ENCODE measurements at regions not wholly inside any gene's neighbourhood (a gene's known extent, or its start where the extent isn't known, plus 50 kb on each side); places are given as distances from the start of the nearest gene placed in this dataset.
"Not testable (repeated sequence)": the region's sequence is repeated elsewhere in the genome, so short reads cannot be mapped to it uniquely, and the experiment has no call there.

- Histone ChIP-seq H3K27me3 (no peaks in the 10 kb centered on the region), H3K9me3 (no peaks in the 10 kb centered on the region), H3K4me3 (no peak overlapping the region), H3K4me1 (no peaks in the 10 kb centered on the region), H3K27ac (no peak overlapping the region), H3K36me3 (no peaks in the 10 kb centered on the region)
- no peak for DNase-seq (ENCODE audit: low spot score in 2 of 2)
- TF ChIP-seq, protein P1, sequence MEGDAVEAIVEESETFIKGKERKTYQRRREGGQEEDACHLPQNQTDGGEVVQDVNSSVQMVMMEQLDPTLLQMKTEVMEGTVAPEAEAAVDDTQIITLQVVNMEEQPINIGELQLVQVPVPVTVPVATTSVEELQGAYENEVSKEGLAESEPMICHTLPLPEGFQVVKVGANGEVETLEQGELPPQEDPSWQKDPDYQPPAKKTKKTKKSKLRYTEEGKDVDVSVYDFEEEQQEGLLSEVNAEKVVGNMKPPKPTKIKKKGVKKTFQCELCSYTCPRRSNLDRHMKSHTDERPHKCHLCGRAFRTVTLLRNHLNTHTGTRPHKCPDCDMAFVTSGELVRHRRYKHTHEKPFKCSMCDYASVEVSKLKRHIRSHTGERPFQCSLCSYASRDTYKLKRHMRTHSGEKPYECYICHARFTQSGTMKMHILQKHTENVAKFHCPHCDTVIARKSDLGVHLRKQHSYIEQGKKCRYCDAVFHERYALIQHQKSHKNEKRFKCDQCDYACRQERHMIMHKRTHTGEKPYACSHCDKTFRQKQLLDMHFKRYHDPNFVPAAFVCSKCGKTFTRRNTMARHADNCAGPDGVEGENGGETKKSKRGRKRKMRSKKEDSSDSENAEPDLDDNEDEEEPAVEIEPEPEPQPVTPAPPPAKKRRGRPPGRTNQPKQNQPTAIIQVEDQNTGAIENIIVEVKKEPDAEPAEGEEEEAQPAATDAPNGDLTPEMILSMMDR (IDR thresholded peaks at IDR 0.05), result no peak
- no peak for TF ChIP-seq POLR2A (IDR thresholded peaks at IDR 0.05)
- TF ChIP-seq EP300 (IDR thresholded peaks at IDR 0.05), result no peak
Observed at GRCh38 chr2:17206771-17207170, 311.5 kb downstream of the RAD51AP2 start.

GRCh38 chr2:17204214-17204613 lies 314.0 kb downstream of the RAD51AP2 start:
- not testable (repeated sequence) for H3K27me3 ChIP-seq
- WGBS, 2 donors, result 92 to 94% methylated on average over 1 of the region's 1 CpG

GRCh38 chr2:17202628-17203027 lies 315.6 kb downstream of the RAD51AP2 start:
- H3K4me3 ChIP-seq; H3K36me3 ChIP-seq; H3K27me3 ChIP-seq; H3K9me3 ChIP-seq; H3K4me1 ChIP-seq; H3K27ac ChIP-seq; DNase-seq (ENCODE audit: low spot score in 2 of 2): not testable (repeated sequence)
- WGBS, 2 donors, result 89 to 91% methylated on average over 4 of the region's 4 CpGs

More at GRCh38 chr2:17204214-17204613, 314.0 kb downstream of the RAD51AP2 start:
- H3K36me3 ChIP-seq; H3K27ac ChIP-seq; H3K4me3 ChIP-seq; H3K4me1 ChIP-seq; DNase-seq (ENCODE audit: low spot score in 2 of 2); H3K9me3 ChIP-seq: not testable (repeated sequence)

- WGBS, 2 donors, result 69 to 82% methylated on average over 3 of the region's 3 CpGs
- no peaks in the 10 kb centered on the region for H3K9me3 ChIP-seq
- no peak for DNase-seq (ENCODE audit: low spot score in 2 of 2)
- no peak overlapping the region for H3K27ac ChIP-seq
- no peaks in the 10 kb centered on the region for H3K4me1 ChIP-seq
- H3K27me3 ChIP-seq, result no peaks in the 10 kb centered on the region
- no peak for TF ChIP-seq POLR2A (IDR thresholded peaks at IDR 0.05)
- TF ChIP-seq, protein P1 (IDR thresholded peaks at IDR 0.05), result no peak
- TF ChIP-seq EP300 (IDR thresholded peaks at IDR 0.05), result no peak
- no peak overlapping the region for H3K4me3 ChIP-seq
- H3K36me3 ChIP-seq, result no peaks in the 10 kb centered on the region
Observed at GRCh38 chr2:17199741-17200140, 318.5 kb downstream of the RAD51AP2 start.

DNA sequence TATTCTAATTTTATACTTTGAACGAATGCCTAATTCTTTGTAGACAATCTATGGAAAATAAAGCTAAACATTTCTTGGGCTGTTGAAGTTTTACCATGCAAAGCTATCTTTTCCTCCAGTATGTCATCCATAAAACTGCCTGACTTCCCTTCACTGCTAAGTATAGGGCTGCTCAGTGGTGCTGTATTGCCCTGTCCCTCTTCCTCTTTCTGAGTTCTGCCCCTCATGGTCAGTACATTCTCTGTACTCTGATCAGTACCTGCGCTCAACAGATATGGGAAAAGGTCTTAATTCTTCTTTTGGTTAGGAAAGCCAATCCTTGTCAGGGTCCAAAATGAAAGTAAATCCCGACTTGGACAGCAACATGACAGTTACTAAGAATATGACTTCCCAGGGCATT lies 321.9 kb downstream of the RAD51AP2 start:
- Histone ChIP-seq H3K27me3 (no peaks in the 10 kb centered on the region), H3K36me3 (no peaks in the 10 kb centered on the region), H3K4me1 (no peaks in the 10 kb centered on the region), H3K27ac (no peak overlapping the region), H3K9me3 (no peaks in the 10 kb centered on the region), H3K4me3 (no peak overlapping the region)
- WGBS, 2 donors, result 84 to 88% methylated on average over 3 of the region's 3 CpGs
- DNase-seq (ENCODE audit: low spot score in 2 of 2), result no peak
- TF ChIP-seq, protein P1 (IDR thresholded peaks at IDR 0.05), result no peak
- TF ChIP-seq EP300 (IDR thresholded peaks at IDR 0.05) (no peak), POLR2A (IDR thresholded peaks at IDR 0.05) (no peak)

DNA sequence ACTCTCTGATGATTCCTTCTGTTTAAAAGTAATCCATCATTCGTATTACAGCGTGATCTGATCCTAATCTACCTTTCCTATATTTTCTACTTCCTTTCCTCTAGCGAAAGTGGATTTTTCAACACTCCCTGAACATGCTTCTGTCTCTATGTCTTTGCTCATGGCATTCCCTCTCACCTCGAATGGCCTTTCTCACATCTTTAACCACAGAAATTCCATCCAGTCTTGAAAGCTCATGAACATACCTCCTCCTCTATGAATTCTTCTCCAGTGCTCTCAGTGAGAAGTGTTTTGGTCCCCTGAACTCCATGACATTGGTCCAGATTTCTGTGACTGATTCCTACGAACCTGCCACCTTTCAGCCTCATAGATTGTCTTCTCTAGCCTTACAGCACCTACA lies 323.2 kb downstream of the RAD51AP2 start:
- WGBS, 2 donors, result 79 to 86% methylated on average over 5 of the region's 5 CpGs
- Histone ChIP-seq H3K36me3 (no peaks in the 10 kb centered on the region), H3K4me3 (no peak overlapping the region), H3K27me3 (no peaks in the 10 kb centered on the region), H3K4me1 (no peaks in the 10 kb centered on the region), H3K27ac (no peak overlapping the region), H3K9me3 (no peaks in the 10 kb centered on the region)
- DNase-seq (ENCODE audit: low spot score in 2 of 2), result no peak
- TF ChIP-seq, protein P1 (IDR thresholded peaks at IDR 0.05), result no peak
- TF ChIP-seq EP300 (IDR thresholded peaks at IDR 0.05) (no peak), POLR2A (IDR thresholded peaks at IDR 0.05) (no peak)
